AG09319 (cell line): ENCODE measurements at regions not wholly inside any gene's neighbourhood (a gene's known extent, or its start where the extent isn't known, plus 50 kb on each side); places are given as distances from the start of the nearest gene placed in this dataset.

Source experiments
- DNase-seq: peaks from one replicate; pipeline ENCODE4 v3.0.0-alpha.2; 2010; ENCODE audit warnings: low read depth; ENCODE audit errors: extremely low read depth
- CTCF ChIP-seq: IDR thresholded peaks from 2 replicates; pipeline ENCODE4 v1.5.1; 2011; ENCODE audit warnings: low read depth, mild to moderate bottlenecking, inconsistent platforms, low read length, moderate library complexity

GRCh38 chr2:5076599-5076998 is 615.6 kb upstream of the SOX11 start:
- no peak for DNase-seq
- no peak for TF ChIP-seq CTCF

GRCh38 chr2:5077479-5078089 is 614.6 kb upstream of the SOX11 start:
- no peak for TF ChIP-seq CTCF
- no peak for DNase-seq

GRCh38 chr2:5083402-5083801 is 608.8 kb upstream of the SOX11 start:
- DNase-seq, result no peak
- no peak for TF ChIP-seq CTCF

- no peak for DNase-seq
- no peak for TF ChIP-seq CTCF
These were observed 602.8 kb upstream of the SOX11 start for GRCh38 chr2:5089409-5089808.

- TF ChIP-seq CTCF, result no peak
- no peak for DNase-seq
These were observed 599.1 kb upstream of the SOX11 start for GRCh38 chr2:5093056-5093455.

- TF ChIP-seq CTCF, result no peak
- DNase-seq, result no peak
These were observed 598.7 kb upstream of the SOX11 start for GRCh38 chr2:5093518-5093917.

- TF ChIP-seq CTCF, result no peak
- no peak for DNase-seq
These were observed 598.0 kb upstream of the SOX11 start for GRCh38 chr2:5094192-5094591.
